GM18498 (cell line): ENCODE measurements at regions not wholly inside any gene's neighbourhood (a gene's known extent, or its start where the extent isn't known, plus 50 kb on each side); places are given as distances from the start of the nearest gene placed in this dataset.

Experiments used
- ATAC-seq: cut with Tn5 transposase; IDR thresholded peaks from one replicate; pipeline ENCODE4 v1.9.1; 2021; ENCODE audit warnings: mild to moderate bottlenecking, moderate library complexity; ENCODE audit not compliant: unreplicated experiment

GRCh38 chr2:64196963-64197362, 52.7 kb upstream of the PELI1 start:
- no peak for ATAC-seq

DNA sequence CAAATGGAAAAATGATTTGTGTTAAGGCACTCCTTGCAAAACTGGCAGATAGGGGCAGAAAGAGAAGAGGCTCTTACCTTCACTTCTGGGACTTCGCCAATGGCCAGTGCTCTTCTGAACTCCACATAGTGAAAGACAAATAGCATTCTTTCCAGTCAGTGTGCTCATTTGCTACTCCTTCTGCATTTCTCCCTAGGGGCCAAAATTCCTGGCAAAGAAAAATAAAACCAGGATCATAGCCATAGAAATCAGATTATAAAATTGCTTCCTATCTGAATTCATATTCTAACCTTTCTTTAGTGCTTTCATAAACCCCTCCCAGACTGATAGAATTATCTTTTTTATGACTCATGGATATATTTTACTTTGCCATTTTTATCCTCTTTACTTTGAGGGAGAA, 56.9 kb upstream of the PELI1 start:
- ATAC-seq, result no peak

GRCh38 chr2:64202206-64202845, 58.1 kb upstream of the PELI1 start:
- peak; percentile 45 for ATAC-seq

- no peak for ATAC-seq
These were observed 59.1 kb upstream of the PELI1 start for GRCh38 chr2:64203131-64203857.

- peak; percentile 62 for ATAC-seq
These were observed 59.8 kb upstream of the PELI1 start for GRCh38 chr2:64203858-64204632.

DNA sequence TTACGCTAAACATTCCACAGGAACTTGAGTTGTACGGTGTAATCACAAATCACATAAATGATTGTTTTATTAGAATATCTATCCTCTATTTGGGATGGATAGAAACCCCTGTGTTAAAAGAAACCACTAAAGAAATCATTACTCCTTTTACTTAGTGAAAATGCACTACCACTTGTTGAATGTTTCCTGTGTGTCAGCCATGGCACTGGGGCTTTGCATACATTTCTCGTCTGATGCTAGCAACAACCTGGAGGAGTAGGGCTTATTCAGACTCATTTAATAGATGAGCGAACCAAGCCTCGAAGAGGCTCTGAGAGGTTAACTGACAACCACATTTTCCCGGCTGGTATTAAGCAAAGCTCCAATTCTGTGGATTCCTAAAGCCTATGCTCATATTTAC, 60.5 kb upstream of the PELI1 start:
- ATAC-seq, result no peak

DNA sequence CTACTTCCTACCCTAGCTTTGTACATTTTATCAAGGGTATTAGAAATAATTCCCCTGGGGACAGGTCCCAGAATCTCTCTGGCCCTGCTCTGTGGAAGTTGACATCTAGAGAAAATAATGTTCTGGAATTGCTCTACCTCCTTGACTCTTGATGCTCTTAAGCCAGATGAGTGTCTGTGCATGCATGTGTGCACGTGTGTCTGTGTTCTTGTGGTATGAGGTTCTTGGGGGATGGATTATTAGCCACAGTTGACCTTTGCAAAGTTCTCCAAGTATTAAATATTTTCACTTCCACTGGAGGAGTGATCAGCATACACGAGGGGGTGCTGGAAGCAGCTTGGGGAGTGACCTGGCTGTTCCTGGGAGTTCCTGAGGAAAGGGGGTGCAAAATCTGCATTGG, 61.2 kb upstream of the PELI1 start:
- no peak for ATAC-seq

GRCh38 chr2:64207573-64207972, 63.4 kb upstream of the PELI1 start:
- ATAC-seq, result no peak

- no peak for ATAC-seq
These were observed 66.6 kb upstream of the PELI1 start for GRCh38 chr2:64210816-64211215.

- no peak for ATAC-seq
These were observed 67.2 kb upstream of the PELI1 start for GRCh38 chr2:64211276-64211921.

DNA sequence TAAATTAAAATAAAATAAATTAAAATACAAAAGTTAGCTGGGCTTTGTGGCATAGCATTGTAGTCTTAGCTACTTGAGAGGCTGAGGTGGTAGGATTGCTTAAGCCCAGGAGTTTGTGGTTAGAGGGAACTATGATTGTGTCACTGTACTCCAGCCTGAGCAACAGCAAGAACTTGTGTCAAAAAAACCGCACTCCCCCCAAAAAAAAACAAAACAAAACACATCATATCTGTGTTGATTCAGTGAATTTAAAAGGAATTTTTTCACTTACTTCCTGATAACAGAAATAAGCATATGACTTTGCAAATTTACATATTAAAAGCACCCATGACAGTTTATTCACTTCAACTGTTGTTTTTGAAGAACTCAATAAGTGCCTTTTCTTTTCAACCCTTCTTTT, 68.1 kb upstream of the PELI1 start:
- ATAC-seq, result no peak

- ATAC-seq, result peak; percentile 26
These were observed 68.6 kb upstream of the PELI1 start for GRCh38 chr2:64212801-64213321.

GRCh38 chr2:64213532-64214275, 69.5 kb upstream of the PELI1 start:
- ATAC-seq, result peak; percentile 53

DNA sequence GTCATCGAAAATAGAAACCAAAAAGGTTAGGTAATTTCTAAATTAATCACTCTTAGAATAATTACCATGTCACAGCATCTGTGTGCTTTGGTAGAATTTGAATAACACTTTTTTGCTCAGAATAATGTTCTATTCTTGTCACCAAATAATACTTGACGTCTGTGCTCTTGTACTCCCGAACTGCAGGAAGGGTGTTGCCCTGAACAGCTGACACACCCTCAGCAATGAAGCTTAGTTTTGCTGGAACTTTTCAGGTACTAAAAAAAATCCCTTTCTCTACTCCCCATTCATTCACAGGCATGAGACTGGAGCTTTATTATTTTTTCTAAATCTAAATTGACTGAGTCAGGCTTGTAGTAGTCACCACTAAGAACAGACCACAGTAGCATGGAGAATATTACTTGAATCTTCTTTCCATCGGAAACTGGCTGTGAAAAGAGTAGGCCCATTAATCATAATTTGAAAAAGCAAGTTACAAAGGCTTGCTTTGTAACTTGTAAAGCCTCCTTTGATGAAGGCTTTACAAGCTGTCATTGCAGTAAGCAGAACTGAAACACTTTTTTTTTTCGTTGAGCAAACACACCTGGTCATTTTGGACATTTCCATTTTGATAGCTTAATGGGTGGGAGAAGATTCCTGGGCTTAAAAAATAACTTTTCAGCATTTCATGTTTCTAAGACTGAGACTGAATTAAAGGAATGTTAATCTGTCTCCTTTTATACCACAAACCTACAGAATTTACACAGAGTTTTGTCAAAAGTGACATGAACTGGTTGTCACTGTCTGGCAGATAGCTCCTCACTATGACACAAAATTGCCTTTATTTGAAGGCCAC, 70.3 kb upstream of the PELI1 start:
- peak; percentile 62 for ATAC-seq

DNA sequence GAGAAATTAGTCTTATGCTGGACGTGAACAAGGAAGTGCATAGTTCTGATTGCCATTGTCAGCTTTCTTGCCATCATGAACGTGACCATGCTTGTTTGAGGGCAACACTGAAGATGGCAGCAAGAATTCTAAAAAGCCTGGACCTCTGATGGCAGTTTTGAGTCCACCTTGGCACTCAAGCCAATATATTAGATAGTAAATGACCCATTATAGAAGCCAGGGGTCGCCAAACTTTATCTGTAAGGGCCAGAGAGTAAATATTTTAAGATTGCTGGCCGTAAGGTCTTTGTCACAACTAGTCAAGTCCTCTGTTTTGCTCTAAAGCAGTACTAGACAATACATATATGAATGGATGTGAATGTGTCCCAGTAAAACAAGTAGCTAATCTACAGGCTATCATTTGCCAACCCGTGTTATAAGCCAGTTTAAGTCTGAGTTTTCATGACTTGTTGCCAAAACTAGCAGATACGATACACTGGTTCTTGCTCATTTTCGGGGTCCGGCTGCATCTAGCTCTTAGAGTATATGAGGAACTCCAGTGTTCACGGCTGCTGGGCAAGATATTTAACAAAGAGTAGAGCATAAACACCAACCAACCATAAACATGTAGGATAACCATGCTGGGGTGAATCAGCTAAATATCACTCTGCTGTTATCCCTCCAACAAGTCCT, 73.1 kb upstream of the PELI1 start:
- ATAC-seq, result no peak

- ATAC-seq, result no peak
These were observed 74.0 kb upstream of the PELI1 start for GRCh38 chr2:64218137-64218802.

DNA sequence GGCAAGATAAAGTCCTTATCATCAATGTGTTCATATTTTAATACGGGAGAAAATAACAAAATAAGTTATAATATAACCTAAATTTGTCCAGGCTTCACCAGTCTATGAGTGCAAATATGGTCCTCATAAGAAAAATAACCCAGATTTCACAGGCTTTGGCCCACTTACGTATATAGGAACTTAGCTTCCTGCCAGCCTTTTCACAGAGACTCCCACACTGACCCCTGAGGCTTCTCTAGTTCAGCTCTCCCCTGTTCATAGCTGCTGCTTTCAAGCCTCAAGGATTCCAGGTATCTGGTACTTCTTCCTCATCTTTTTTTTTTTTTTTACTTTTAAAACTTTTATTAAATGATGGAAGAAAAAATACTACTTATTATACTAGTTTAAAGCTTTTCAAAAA, 74.9 kb upstream of the PELI1 start:
- no peak for ATAC-seq

GRCh38 chr2:64220265-64220664, 76.0 kb upstream of the PELI1 start:
- no peak for ATAC-seq
